K562 (cell line): ENCODE measurements at regions not wholly inside any gene's neighbourhood (a gene's known extent, or its start where the extent isn't known, plus 50 kb on each side); places are given as distances from the start of the nearest gene placed in this dataset.

Experiments
- CREM ChIP-seq: IDR thresholded peaks from 2 replicates; pipeline ENCODE4 v1.6.1; 2014; ENCODE audit warnings: antibody characterized with exemption, low read depth
- GATA2 ChIP-seq: sonication (generic); formaldehyde crosslinking; IDR thresholded peaks from 2 replicates; pipeline ENCODE4 v1.4.0; 2020; ENCODE audit warnings: mild to moderate bottlenecking, missing genetic modification reagents
- MTF1 ChIP-seq: fragments of 250-450 bp; sonication (Bioruptor Pico); IDR thresholded peaks from 2 replicates; pipeline ENCODE4 v1.9.0; 2021; ENCODE audit warnings: moderate library complexity, mild to moderate bottlenecking, inconsistent platforms, borderline replicate concordance
- RAD21 ChIP-seq, 2 experiments: fragments of 250-450 bp in 1 of 2; fragments of 450-650 bp in 1 of 2; sonication (Bioruptor Pico) in 1 of 2; formaldehyde crosslinking in 1 of 2; IDR thresholded peaks in 1 of 2; conservative IDR thresholded peaks in 1 of 2; 2 replicates each; pipeline versions ENCODE4 v1.4.0 to v1.8.0; 2020 to 2022; ENCODE audit warnings: mild to moderate bottlenecking in 2 of 2, moderate library complexity in 1 of 2
- ZNF133 ChIP-seq: fragments of 250-450 bp; sonication (Bioruptor Pico); IDR thresholded peaks from 2 replicates; pipeline ENCODE4 v1.4.0; 2020; ENCODE audit warnings: mild to moderate bottlenecking
- TF ChIP-seq, protein P1 (sequence below): sonication (generic); formaldehyde crosslinking; IDR thresholded peaks from 2 replicates; pipeline ENCODE4 v1.8.1; 2022; ENCODE audit warnings: missing genetic modification reagents
- TF ChIP-seq, protein P2 (sequence below), 3 experiments: IDR thresholded peaks in 2 of 3; conservative IDR thresholded peaks in 1 of 3; 2 replicates each; pipeline ENCODE4 v1.5.1; 2011 to 2012; ENCODE audit warnings: low read length in 3 of 3, mild to moderate bottlenecking in 3 of 3, control low read depth in 2 of 3, improper control_type of control experiment in 1 of 3, inconsistent platforms in 1 of 3, low read depth in 1 of 3, mixed read lengths in 1 of 3, moderate library complexity in 1 of 3; ENCODE audit not compliant: insufficient read depth in 2 of 3

DNA sequence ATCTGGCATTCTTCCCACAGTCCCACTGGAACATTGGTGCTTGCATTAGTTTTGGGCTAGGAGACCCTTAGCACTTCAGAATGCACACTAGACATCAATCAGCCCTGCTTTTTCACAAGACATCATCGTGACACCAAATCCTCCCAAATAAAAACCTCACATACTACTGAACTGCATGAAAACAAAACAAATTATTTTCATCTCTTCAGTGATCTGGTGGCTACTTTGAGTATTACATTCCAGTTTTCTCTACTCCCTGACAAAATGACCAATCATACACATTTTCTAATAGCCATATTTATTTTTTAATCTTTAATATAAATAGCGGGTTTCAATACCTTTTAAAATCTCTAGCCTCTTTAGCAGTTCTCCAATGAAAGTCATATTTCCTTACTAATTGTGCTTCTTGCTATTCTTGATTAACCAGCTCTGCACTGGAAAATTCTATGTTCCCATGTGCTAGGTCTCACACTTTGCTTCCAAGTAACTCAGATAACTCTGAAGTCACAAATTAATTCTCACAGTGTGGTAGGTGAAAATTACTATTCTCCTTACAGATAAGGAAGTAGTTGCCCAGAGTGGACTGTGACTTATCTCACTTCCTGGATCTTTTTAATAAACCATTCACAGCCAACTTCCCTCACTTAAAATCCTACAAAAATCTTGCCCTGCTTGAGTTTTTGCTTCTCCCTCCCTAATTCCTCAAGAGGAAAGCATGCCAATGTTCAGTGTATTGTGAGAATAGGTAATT lies 82.5 kb upstream of the EPB41L3 start:
- TF ChIP-seq ZNF133 (no peak), RAD21 (CRISPR knock-in tag; conservative IDR thresholded peaks at IDR 0.05 in 1 of 2, IDR thresholded peaks at IDR 0.05 in 1 of 2) (no peak), CREM (no peak), GATA2 (CRISPR knock-in tag) (no peak), MTF1 (CRISPR knock-in tag) (no peak)
- TF ChIP-seq, protein P1, sequence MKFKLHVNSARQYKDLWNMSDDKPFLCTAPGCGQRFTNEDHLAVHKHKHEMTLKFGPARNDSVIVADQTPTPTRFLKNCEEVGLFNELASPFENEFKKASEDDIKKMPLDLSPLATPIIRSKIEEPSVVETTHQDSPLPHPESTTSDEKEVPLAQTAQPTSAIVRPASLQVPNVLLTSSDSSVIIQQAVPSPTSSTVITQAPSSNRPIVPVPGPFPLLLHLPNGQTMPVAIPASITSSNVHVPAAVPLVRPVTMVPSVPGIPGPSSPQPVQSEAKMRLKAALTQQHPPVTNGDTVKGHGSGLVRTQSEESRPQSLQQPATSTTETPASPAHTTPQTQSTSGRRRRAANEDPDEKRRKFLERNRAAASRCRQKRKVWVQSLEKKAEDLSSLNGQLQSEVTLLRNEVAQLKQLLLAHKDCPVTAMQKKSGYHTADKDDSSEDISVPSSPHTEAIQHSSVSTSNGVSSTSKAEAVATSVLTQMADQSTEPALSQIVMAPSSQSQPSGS (CRISPR knock-in tag): no peak
- TF ChIP-seq, protein P2, sequence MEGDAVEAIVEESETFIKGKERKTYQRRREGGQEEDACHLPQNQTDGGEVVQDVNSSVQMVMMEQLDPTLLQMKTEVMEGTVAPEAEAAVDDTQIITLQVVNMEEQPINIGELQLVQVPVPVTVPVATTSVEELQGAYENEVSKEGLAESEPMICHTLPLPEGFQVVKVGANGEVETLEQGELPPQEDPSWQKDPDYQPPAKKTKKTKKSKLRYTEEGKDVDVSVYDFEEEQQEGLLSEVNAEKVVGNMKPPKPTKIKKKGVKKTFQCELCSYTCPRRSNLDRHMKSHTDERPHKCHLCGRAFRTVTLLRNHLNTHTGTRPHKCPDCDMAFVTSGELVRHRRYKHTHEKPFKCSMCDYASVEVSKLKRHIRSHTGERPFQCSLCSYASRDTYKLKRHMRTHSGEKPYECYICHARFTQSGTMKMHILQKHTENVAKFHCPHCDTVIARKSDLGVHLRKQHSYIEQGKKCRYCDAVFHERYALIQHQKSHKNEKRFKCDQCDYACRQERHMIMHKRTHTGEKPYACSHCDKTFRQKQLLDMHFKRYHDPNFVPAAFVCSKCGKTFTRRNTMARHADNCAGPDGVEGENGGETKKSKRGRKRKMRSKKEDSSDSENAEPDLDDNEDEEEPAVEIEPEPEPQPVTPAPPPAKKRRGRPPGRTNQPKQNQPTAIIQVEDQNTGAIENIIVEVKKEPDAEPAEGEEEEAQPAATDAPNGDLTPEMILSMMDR (IDR thresholded peaks at IDR 0.05 in 2 of 3, conservative IDR thresholded peaks at IDR 0.05 in 1 of 3; ENCODE audit: insufficient read depth in 2 of 3, low read depth in 1 of 3, low read length in 3 of 3): no peak
